GM19372 (cell line): ENCODE measurements at regions not wholly inside any gene's neighbourhood (a gene's known extent, or its start where the extent isn't known, plus 50 kb on each side); places are given as distances from the start of the nearest gene placed in this dataset.
"Not testable (repeated sequence)": the region's sequence is repeated elsewhere in the genome, so short reads cannot be mapped to it uniquely, and the experiment has no call there.

Experiments
- ATAC-seq: cut with Tn5 transposase; IDR thresholded peaks from one replicate; pipeline ENCODE4 v1.9.1; 2021; ENCODE audit warnings: mild to moderate bottlenecking, low read depth, moderate library complexity; ENCODE audit not compliant: unreplicated experiment

GRCh38 chr11:8768625-8769333, 86.2 kb downstream of the RPL27A start:
- no peak for ATAC-seq

- ATAC-seq: no peak
Observed at GRCh38 chr11:8772571-8773519, 90.3 kb downstream of the RPL27A start.

GRCh38 chr11:8773916-8774539, 91.4 kb downstream of the RPL27A start:
- no peak for ATAC-seq

GRCh38 chr11:8774916-8775315, 92.3 kb downstream of the RPL27A start:
- ATAC-seq: not testable (repeated sequence)

GRCh38 chr11:8775332-8775731, 92.7 kb downstream of the RPL27A start:
- no peak for ATAC-seq

- no peak for ATAC-seq
Observed at GRCh38 chr11:8775734-8776133, 93.1 kb downstream of the RPL27A start.

GRCh38 chr11:8776209-8776608, 93.6 kb downstream of the RPL27A start:
- ATAC-seq: no peak

GRCh38 chr11:8777907-8778767, 95.5 kb downstream of the RPL27A start:
- ATAC-seq: no peak

GRCh38 chr11:8779107-8779506, 96.5 kb downstream of the RPL27A start:
- no peak for ATAC-seq

- ATAC-seq: no peak
Observed at GRCh38 chr11:8779732-8780131, 97.1 kb downstream of the RPL27A start.

- no peak for ATAC-seq
Observed at GRCh38 chr11:8784954-8785353, 102.4 kb downstream of the RPL27A start.

GRCh38 chr11:8785457-8785856, 102.9 kb downstream of the RPL27A start:
- no peak for ATAC-seq

- ATAC-seq: no peak
Observed at GRCh38 chr11:8785998-8786397, 103.4 kb downstream of the RPL27A start.

- ATAC-seq: no peak
Observed at GRCh38 chr11:8786933-8787332, 104.3 kb downstream of the RPL27A start.

GRCh38 chr11:8787372-8787771, 104.8 kb downstream of the RPL27A start:
- no peak for ATAC-seq

GRCh38 chr11:8788616-8789015, 106.0 kb downstream of the RPL27A start:
- ATAC-seq: no peak

GRCh38 chr11:8789864-8790263, 107.3 kb downstream of the RPL27A start:
- ATAC-seq: no peak

GRCh38 chr11:8790968-8791367, 108.4 kb downstream of the RPL27A start:
- ATAC-seq: no peak

GRCh38 chr11:8792710-8793109, 110.1 kb downstream of the RPL27A start:
- no peak for ATAC-seq

GRCh38 chr11:8793114-8793777, 110.7 kb downstream of the RPL27A start:
- ATAC-seq: no peak
